Lung (tissue), 11 donors: ENCODE measurements at regions not wholly inside any gene's neighbourhood (a gene's known extent, or its start where the extent isn't known, plus 50 kb on each side); places are given as distances from the start of the nearest gene placed in this dataset.

Experiments
- ATAC-seq: fragments of 200-7000 bp; cut with Tn5 transposase; one replicate; pipeline ENCODE4 v1.9.1; 2020; ENCODE audit warnings: moderate number of reproducible peaks; ENCODE audit not compliant: insufficient read depth, low FRiP score
- DNase-seq, 3 donors: peaks; one replicate each; pipeline ENCODE4 v3.0.0-alpha.2; 2013 to 2017
- H3K27ac ChIP-seq, 2 donors: one replicate each; pipeline ENCODE4 v1.5.1; 2013; ENCODE audit warnings: mild to moderate bottlenecking in 2 of 2, moderate library complexity in 2 of 2, control low read depth in 1 of 2, inconsistent platforms in 1 of 2, low read depth in 1 of 2, low read length in 1 of 2
- H3K27me3 ChIP-seq, 3 donors: one replicate each; pipeline ENCODE4 v1.5.1; 2013; ENCODE audit warnings: low read length in 2 of 3; ENCODE audit not compliant: control insufficient read depth in 3 of 3, insufficient read depth in 3 of 3
- H3K36me3 ChIP-seq, 4 donors: one replicate each; pipeline ENCODE4 v1.5.1; 2013; ENCODE audit warnings: low read length in 4 of 4, mild to moderate bottlenecking in 1 of 4, moderate library complexity in 1 of 4; ENCODE audit not compliant: control insufficient read depth in 4 of 4, insufficient read depth in 4 of 4
- H3K4me1 ChIP-seq, 5 donors: one replicate each; pipeline ENCODE4 v1.5.1; 2013; ENCODE audit warnings: low read length in 5 of 5, mild to moderate bottlenecking in 2 of 5, moderate library complexity in 1 of 5; ENCODE audit not compliant: control insufficient read depth in 5 of 5, insufficient read depth in 5 of 5
- H3K4me3 ChIP-seq: one replicate; pipeline ENCODE4 v1.5.1; 2013; ENCODE audit warnings: mild to moderate bottlenecking, control low read depth, moderate library complexity
- H3K9ac ChIP-seq, 2 donors: one replicate each; pipeline ENCODE4 v1.5.1; 2013; ENCODE audit warnings: low read length in 2 of 2, control low read depth in 1 of 2; ENCODE audit not compliant: insufficient read depth in 1 of 2
- H3K9me3 ChIP-seq, 4 donors: one replicate each; pipeline ENCODE4 v1.5.1; 2013; ENCODE audit warnings: low read length in 3 of 4, mild to moderate bottlenecking in 1 of 4, moderate library complexity in 1 of 4; ENCODE audit not compliant: control insufficient read depth in 4 of 4, insufficient read depth in 3 of 4
- CTCF ChIP-seq: IDR thresholded peaks from 2 replicates; pipeline ENCODE4 v1.5.1; 2012; ENCODE audit warnings: mild to moderate bottlenecking; ENCODE audit errors: control extremely low read depth, extremely low read depth
- WGBS, 2 donors: extraction: QIAGEN DNeasy Blood & Tissue Kit; methylation state at CpG; one replicate each; pipeline ENCODE4 v1.1.7; 2013; 5-methylcytosine and 5-hydroxymethylcytosine counted together
- donor health status: control.
- donor health status: control.
- donor health status: Bipolar disorder and iron deficiency.
- donor health status: healthy.
- donor health status: DM: yes; HTN: yes; CAD: no.

GRCh38 chr1:60171801-60172200 lies 98.2 kb upstream of the C1orf87 start:
- H3K4me3 ChIP-seq, result no peak overlapping the region
- H3K27ac ChIP-seq, result no peak overlapping the region
- no peaks in the 10 kb centered on the region for H3K4me1 ChIP-seq
- H3K9ac ChIP-seq, result no peak overlapping the region
- no peaks in the 10 kb centered on the region for H3K27me3 ChIP-seq
- WGBS, 2 donors, result 57 to 70% methylated on average over 4 of the region's 4 CpGs
- DNase-seq (no peak), ATAC-seq (no peak)
- TF ChIP-seq CTCF, result no peak
- H3K9me3 ChIP-seq, result no peaks in the 10 kb centered on the region
- no peaks in the 10 kb centered on the region for H3K36me3 ChIP-seq

- Histone ChIP-seq H3K27ac (no peak overlapping the region), H3K9me3 (no peaks in the 10 kb centered on the region), H3K27me3 (no peaks in the 10 kb centered on the region), H3K4me3 (no peak overlapping the region), H3K36me3 (no peaks in the 10 kb centered on the region), H3K9ac (no peak overlapping the region), H3K4me1 (no peaks in the 10 kb centered on the region)
- TF ChIP-seq CTCF, result no peak
- no peak for ATAC-seq
- DNase-seq, result no peak
Measured at GRCh38 chr1:60170709-60171108, 97.1 kb upstream of the C1orf87 start.

GRCh38 chr1:60169206-60169605 lies 95.6 kb upstream of the C1orf87 start:
- Histone ChIP-seq H3K9ac (no peak overlapping the region), H3K4me1 (no peaks in the 10 kb centered on the region), H3K27ac (no peak overlapping the region), H3K36me3 (no peaks in the 10 kb centered on the region), H3K27me3 (no peaks in the 10 kb centered on the region), H3K9me3 (no peaks in the 10 kb centered on the region), H3K4me3 (no peak overlapping the region)
- ATAC-seq (no peak), DNase-seq (no peak)
- no peak for TF ChIP-seq CTCF
- WGBS, 2 donors, result 84 to 90% methylated on average over 2 of the region's 2 CpGs

GRCh38 chr1:60162936-60163335 lies 89.4 kb upstream of the C1orf87 start:
- ATAC-seq, result no peak
- H3K9ac ChIP-seq, result no peak overlapping the region
- H3K36me3 ChIP-seq, result no peaks in the 10 kb centered on the region
- no peak for DNase-seq
- H3K27me3 ChIP-seq, result no peaks in the 10 kb centered on the region
- WGBS, 2 donors, result 90 to 96% methylated on average over 2 of the region's 2 CpGs
- no peak overlapping the region for H3K27ac ChIP-seq
- no peaks in the 10 kb centered on the region for H3K4me1 ChIP-seq
- TF ChIP-seq CTCF, result no peak
- no peaks in the 10 kb centered on the region for H3K9me3 ChIP-seq
- no peak overlapping the region for H3K4me3 ChIP-seq
